HG02970 (cell line): ENCODE measurements at regions not wholly inside any gene's neighbourhood (a gene's known extent, or its start where the extent isn't known, plus 50 kb on each side); places are given as distances from the start of the nearest gene placed in this dataset.
"Not testable (repeated sequence)": the region's sequence is repeated elsewhere in the genome, so short reads cannot be mapped to it uniquely, and the experiment has no call there.

Experiments used
- ATAC-seq: cut with Tn5 transposase; IDR thresholded peaks from one replicate; pipeline ENCODE4 v1.9.1; 2021; ENCODE audit warnings: mild to moderate bottlenecking, moderate library complexity, moderate number of reproducible peaks; ENCODE audit not compliant: unreplicated experiment, low FRiP score

DNA sequence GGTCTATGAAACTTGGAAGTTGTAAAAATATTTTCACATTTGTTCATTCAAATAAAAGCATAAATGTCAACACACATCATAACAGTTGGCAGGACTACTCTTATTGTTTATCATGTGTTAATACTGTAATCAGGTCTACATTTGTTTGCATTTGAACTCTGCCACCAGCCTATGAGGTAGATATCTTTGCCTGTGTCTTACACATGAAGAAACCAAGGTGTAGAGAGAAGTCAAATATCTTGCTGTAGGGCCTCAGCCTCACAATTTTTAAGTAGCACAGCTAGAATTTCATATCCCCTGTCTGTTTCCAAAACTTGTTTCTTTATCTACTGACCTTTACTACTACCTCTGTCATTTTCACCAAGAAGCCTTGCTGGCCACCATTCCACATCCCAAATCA, 161.9 kb downstream of the ZIC4 start:
- no peak for ATAC-seq

DNA sequence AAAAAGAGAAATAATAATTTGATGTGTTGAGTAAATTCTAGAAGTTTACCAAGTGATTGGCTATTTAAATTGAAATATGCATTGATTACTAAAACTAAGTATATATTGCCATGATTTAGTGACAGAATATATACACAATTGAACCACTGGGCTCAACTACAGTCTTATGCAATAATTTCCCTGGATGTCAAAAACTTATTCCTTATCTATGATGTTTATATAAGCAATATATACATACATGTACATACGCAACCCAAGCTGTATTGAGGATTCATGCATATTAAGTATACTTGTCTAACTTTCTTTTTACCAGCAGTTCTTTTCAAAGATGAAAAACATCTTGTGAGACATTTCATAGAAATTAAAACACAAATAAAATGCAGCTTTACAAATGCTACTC, 165.8 kb downstream of the ZIC4 start:
- ATAC-seq: no peak

DNA sequence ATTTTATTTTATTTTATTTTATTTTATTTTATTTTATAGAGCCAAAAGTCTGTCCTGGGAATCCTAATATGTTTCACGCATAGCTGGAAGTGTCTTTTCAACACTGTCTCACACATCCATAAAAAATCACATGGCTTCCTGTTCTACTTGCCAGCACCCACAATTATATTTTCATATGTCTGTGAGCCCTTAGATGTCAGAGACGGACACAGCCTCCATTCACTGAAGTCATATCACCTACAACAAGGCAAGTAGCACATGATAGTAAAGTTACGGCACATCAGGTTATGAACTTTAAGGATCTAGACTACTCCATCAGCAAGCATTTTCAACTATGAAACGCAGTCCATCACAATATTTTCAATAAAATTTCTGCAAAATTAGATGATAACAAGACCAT, 168.4 kb downstream of the ZIC4 start:
- ATAC-seq: no peak

DNA sequence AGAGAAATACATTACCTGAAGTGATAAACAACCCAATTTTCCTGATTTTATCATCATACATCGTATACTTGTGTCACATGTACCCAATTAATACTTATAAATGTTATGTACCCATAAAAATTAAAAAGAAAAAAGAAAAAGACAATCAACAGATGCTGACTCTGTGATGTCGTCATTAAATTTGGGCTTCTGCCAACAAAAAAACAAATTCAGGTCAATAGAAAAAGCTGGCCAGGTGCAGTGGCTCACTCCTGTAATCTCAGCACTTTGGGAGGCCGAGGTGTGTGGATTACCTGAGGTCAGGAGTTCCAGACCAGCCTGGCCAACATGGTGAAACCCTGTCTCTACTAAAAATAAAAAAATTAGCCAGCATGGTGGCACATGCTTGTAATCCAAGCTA, 174.4 kb downstream of the ZIC4 start:
- not testable (repeated sequence) for ATAC-seq

DNA sequence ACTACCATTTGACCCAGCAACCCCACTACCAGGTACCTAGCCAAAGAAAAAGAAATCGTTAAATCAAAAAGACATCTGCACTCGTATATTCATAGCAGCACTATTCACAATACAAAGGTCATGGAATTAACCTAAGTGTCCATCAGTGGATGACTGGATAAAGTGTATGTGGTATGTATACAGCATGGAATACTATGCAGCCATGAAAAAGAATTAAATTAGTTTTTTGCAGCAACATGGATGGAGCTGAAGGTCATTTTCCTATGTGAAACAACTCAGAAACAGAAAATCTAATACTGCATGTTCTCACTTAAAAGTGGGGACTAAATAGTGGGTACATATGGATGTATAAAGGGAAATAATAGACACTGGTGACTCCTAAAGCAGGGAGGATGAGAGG, 175.2 kb downstream of the ZIC4 start:
- ATAC-seq: no peak

DNA sequence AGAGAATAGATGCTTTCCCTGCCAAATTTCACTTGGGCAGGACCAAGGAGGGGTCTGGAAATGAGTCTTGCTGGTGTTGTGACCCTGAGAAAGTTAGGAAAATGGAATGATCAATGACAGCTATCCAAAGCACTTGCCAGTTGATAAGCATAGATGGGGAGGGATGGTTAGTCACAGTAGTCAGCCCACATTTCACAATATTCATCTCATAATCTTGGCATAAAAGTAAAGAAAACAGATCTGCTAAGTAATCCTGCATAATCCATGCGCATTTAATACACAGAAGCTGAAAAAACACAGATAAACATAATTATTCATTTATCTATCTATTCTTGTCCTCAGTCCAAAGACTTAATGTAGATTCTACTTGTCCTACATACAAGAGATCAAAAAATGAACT, 184.1 kb downstream of the ZIC4 start:
- ATAC-seq: no peak

DNA sequence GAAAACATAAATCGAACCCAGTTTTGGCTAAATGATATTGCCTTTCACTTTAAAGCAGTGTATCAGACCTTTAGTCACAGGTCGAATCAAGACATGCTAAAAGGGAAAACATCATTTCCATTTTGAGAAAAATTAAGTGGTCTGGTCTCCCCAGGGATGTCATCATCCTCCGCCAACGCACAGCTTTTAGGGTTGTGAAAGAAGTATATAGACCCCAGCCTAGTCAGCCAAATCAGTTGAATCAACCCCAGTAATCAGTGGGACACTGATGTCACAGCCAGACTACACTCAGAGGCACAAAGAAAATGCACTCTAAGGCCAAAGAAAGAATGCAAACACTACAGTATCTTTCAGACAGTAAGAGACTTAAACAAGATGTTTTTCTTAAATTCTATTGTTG, 187.4 kb downstream of the ZIC4 start:
- no peak for ATAC-seq

DNA sequence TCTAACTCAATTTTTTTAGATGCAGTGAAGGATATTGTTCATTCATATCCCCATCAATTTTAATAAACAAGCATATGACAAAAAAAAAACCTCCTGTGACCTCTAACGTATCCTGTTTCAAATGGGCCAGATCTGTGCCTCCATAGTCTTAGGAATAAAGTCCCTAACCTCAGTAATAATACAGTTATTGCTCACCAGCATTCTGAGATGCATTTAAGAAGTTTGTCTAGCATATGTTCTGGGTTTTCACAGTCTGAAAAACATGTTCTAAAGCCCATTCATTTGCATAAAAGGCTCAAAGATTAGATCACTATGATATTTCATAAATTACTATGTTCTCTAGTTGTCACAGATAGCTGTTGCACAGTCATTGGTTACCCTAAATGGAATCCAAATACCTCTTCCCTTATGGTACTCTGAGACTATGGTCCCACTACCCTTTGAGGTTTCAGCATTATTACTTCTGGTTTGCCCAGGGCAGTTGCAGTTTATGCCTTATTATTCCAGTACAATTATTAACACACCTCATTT, 190.1 kb downstream of the ZIC4 start:
- ATAC-seq: no peak

DNA sequence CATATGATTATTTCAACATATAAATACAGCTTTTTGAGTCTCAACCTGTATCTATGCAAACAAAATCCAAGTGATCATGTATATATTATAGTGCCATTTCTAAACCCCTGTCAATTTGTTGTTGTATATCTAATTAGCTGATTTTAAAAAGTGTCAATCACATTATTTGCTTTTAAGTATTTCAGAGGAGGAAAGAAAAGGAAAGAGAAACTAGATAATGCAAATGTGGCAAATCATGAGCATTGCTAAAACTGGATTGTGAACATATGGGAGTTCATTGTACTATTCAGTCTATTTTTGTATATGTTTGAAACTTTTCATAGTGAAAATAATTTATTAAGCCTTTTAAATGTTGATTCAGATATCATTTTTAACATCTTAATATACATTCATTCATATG, 190.7 kb downstream of the ZIC4 start:
- no peak for ATAC-seq

DNA sequence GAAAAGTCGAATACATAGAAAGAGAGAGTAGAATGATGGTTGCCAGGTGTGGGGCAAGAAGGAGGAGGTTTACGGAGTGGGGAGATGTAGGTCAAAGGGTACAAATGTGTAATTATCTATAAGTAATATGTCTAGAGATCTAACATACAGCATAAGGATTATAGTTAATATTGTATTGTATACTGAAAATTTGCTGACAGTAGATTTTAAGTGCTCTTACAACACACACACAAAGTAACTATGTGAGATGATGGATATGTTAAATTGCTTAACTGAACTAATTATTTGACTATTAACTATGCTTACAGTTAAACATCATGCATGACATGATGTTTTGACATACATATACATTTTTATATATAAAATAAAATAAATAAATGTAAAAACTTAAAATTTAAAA, 192.7 kb downstream of the ZIC4 start:
- no peak for ATAC-seq

DNA sequence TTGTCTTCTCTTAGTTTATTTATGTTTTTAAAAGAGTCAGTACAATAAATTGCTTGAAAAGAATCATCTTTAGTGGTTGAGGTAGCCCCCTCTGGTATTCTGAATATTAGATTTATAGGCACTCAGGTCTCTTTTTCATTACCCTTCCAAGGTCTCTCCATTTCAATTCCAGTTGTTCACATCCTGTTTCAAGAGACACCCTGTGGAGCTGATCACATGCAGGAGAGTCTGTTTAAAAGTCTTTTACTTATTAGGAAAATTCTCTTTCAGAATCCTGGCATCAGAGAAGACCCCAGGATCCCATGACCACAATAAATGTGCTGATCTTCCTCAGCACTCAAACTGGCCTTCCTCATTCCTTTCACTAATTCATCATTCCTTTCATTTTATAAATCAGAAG, 195.7 kb downstream of the ZIC4 start:
- ATAC-seq: no peak

DNA sequence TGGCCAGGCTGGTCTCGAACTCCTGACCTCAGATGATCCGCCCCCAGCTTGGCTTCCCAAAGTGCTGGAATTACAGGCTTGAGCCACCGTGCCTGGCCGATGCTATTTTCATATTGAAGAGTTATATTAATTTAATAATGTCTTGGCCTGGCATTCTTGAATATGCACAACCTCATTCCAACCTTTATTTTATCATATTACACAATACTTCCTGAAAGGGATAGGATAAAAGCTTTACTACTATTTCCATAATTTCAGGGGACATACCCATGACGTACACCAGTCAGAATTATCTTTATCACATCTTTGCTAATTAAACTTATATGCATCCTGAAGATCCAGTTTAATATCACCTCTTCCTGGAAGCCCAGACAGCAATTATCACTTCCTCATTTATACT, 205.3 kb downstream of the ZIC4 start:
- ATAC-seq: no peak

DNA sequence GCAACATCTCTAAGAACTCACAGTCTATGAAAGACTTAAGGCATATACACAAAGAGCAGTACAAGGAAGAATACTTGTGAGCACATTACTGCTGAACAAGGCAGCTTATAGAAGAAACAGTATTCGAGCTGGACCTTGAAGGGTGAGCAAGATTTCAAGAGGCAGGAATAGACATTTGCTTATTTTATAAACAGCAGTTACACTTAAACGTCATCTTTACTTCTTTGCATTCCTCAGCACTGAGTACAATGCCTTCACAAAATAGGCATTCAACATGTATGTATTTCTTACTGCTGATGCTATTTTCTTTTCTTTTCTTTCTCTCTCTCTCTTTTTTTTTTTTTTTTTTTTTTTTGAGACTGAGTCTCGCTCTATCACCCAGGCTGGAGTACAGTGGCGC, 205.8 kb downstream of the ZIC4 start:
- ATAC-seq: no peak

DNA sequence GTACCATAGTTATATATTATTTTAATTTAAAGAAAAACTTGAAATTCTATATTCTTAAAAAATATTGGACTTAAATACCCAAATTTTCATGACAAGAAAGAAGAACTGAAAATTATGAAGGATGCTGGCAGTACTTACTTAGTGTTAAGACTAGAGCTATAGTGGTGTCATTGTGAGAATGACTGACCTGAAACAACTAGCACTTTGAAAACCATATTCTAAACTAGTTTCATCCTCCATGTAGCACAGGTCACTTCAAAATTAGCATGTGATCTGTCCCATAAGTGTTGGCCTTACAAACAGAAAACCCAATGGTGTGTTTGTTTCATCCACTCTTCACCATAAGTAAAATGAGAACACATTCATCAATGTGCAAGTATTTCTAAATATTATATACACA, 208.6 kb downstream of the ZIC4 start:
- ATAC-seq: no peak

DNA sequence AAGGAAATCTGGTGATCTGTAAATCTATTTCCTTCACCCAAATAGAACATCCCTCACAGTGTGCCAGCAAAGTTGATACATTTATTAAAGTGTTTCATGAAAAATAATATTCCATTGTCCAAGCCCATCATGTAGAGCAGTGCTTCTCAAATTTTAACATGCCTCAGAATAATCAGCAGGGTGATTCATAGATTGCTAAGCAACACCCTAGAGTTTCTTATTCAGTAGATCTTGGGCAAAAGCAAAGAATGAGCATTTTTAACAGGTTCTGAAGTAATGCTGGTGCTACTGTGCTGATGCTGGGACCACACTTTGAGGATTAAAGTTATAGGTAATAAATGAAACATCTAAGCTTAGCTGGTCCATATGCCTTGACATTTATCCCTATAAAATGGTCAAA, 210.5 kb downstream of the ZIC4 start:
- ATAC-seq: no peak

DNA sequence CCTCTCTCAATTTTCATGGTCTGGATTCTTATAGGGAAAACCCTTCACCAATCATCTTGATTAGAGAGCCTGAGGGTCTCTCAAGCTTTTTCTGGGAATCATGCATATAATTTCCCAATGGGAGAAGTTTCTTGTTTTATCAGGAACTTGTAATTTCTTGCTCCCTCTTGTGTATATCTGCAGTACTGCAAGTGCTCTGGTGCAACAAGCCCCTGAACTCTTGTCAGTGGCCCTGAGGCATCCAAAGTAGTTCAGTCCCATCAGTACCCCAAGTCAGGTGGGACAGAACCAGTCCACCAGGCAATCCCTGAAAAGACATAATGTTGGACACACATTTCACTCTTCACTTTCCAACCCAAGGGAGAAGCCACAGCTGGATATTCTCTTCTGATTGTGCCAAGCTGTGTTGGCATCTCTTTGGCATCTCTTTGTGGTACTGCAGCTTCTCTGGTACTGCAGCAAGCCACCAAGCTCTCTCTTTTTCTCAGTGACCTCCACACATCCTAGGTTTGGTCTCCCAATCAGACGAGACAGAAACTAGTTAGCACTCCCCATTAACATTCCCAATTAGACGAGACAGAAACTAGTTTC, 214.5 kb downstream of the ZIC4 start:
- ATAC-seq: peak; percentile 68

DNA sequence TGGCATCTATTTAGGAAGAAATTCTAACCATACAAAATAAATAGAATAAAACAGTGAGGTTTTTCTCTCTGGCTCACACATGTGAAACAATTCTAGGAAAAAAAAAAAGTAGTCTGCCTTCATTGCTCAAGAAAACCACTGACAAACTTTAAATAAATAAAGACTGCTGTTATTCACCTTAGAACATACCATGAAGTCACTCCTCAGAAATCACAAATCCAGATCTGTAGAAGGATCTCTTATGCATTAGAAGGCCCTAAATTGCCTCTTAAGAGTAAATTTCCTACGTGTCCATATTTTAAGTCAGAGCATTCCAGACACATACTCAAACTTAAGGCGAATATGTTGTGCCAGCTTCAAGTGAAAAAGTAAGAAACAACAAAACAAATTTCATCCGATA, 217.3 kb downstream of the ZIC4 start:
- no peak for ATAC-seq

DNA sequence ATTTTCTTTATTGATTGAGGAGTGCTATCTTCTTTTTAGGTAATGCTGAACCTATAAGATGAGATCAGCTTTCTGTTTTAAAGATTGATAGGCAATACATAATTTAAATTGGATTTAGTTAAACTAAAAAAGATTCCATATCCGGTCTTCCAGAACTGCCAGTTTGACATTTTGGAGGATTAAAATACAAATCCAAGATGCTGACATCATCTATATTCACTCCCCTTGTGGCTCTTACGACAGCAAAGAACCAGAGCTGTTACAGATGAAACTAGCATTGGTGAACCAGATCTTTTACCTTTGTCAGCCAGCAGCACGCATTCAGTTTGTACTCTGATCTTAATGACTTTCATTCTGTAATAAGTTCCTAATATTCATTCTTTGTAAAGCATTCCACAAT, 218.7 kb downstream of the ZIC4 start:
- ATAC-seq: no peak

DNA sequence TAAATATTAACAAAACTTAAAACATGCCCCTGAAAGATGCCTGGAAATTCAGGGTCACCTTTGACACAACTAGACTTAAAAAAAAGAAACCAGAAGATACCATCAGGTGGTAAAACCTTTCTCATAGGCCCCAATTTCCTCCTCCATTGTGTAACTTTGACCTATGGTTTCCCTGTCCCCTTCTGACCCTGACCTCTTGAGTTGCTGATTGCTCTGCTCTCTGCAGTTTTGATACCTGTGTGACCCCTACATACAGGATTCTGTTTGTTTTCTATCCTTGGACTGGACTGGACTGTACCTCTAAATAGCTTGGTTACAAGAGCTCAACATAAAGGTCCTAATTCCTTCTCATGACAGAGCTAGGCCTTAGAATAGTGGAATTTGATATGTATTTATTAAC, 220.6 kb downstream of the ZIC4 start:
- ATAC-seq: no peak

DNA sequence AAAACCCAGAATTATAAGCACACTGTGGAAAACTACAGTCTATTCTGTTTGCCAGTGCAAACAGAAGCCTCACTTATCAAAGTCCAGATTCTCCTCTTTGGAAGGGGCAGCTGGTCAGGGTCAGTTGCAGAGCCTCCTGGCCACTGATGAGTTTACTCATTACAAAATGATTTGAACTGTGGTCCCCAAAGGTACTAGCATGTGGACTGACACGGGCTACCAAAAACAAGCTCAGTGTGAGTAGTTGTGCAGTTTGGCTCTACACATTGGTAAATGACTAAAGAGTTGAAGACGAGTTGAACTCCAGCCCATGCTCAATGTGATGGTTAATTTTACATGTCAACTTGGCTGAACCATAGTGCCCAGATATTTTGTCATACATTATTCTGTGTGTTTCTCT, 221.5 kb downstream of the ZIC4 start:
- no peak for ATAC-seq

DNA sequence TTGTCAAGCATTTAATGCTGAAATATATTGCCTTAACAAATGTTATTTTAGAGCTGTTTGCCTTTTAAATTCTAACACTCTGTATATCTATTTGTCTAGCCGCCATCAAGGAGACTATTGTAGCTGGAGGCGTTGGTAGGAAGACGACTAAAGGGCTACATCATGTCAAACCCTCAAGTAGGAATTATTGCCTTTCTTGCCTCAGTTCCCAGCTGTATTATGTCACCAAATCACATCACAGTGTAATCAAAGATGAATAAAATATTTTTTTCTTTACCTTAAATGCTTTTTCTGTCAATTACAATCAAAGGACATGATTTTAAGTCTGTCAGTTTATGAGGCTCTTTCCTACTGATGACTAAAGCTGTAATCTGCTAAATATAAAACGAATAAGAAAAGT, 233.1 kb downstream of the ZIC4 start:
- no peak for ATAC-seq

DNA sequence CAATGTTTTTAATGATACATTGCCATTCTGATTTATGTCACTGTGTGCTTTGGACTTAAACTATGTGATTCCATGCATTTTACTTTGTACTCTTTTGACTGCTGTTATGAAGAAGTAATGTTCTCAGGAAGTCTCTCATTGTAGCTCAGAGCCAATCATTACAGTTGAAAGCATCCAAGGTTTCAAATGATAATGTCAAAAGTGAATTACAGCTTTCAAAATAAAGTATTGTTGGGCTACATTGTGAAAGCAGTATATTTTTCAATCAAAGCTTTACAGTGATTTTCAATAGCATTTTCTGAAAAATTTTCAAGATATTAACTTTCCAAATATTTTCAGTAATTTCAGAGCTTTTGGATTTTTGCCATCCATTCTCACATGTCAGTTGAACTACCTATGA, 243.6 kb downstream of the ZIC4 start:
- ATAC-seq: no peak

DNA sequence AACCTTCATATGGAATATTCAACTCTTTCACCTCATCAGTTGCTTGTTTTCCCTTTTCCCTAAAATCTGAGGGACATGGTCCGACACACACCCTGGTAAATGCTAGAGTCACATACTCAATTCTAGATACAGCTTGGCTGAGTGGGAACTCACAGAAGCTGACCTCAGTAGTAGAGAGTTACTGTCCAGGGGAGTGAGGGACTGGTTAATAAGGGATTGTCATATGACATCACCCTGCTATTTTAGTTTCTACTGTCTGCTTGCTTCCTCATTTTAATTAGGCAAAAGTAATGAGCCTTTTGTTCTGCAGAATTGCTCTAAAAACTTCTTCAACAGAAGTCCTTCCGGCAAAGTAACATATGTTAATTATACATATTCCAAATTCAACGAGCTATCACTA, 244.5 kb downstream of the ZIC4 start:
- no peak for ATAC-seq
